NCI-H2029 (cell line): ENCODE measurements at regions not wholly inside any gene's neighbourhood (a gene's known extent, or its start where the extent isn't known, plus 50 kb on each side); places are given as distances from the start of the nearest gene placed in this dataset.
"Not testable (repeated sequence)": the region's sequence is repeated elsewhere in the genome, so short reads cannot be mapped to it uniquely, and the experiment has no call there.

Experiments used
- DNase-seq: peaks from one replicate; lab custom pipeline; 2025; lab: John Stamatoyannopoulos, UW

DNA sequence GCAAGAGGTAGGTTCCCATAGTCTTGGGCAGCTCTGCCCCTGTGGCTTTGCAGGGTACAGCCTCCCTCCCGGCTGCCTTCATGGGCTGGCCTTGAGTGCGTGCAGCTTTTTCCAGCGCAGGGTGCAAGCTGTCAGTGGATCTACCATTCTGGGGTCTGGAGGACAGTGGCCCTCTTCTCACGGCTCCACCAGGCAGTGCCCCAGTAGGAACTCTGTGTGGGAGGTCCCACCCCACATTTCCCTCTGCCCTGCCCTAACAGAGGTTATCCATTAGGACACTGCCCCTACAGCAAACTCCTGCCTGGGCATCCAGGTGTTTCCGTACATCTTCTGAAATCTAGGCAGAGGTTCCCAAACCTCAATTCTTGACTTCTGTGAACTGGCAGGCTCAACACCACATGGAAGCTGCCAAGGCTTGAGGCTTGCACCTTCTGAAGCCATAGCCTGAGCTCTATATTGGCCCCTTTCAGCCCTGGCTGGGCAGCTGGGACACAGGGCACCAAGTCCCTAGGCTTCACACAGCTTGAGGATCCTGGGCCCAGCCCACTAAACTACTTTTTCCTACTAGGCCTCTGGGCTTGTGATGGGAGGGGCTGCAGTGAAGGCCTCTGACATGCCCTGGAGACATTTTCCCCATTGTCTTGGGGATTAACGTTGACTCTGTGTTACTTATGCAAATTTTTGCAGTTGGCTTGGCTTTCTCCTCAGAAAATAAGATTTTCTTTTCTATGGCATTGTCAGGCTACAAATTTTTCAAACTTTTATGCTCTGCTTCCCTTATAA, 482.7 kb downstream of the CNTN3 start:
- DNase-seq: not testable (repeated sequence)

DNA sequence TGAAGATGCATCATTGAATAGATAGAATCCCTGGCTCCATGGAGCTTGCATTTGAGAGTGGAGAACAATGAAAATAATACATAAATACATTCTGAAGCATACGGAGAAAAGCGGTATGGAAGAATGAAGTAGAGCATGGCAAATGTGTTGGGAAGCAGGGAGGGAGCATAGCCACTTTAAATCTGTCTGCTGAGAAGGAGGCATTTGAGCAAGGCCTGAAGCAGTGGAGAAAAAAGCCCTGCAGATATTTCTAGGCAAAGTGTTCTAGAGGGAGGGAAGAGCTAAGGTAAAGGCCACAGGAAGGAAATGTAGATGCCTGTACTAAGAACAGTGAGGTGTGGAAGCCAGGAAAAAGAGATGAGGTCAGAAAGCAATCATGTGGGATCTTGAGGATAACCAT, 484.8 kb downstream of the CNTN3 start:
- DNase-seq: no peak

DNA sequence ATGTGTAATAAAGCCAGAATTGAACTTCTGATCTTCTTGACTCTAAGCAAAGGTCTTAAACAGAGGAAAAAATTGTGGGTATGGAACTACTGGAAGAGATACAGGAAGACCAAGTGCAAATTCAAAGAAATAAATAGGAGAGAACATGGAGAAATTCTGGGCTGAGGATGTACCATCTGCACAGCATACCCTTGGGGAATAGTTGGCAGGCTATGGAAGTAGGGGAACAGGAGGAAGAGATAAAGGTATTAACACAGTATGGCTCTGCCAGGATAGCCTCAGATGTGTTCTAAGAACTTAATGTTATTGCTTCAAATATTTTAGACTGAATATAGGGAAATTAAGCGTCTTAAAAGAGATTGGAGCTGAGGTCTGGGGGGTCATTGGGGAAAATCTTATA, 485.4 kb downstream of the CNTN3 start:
- no peak for DNase-seq

DNA sequence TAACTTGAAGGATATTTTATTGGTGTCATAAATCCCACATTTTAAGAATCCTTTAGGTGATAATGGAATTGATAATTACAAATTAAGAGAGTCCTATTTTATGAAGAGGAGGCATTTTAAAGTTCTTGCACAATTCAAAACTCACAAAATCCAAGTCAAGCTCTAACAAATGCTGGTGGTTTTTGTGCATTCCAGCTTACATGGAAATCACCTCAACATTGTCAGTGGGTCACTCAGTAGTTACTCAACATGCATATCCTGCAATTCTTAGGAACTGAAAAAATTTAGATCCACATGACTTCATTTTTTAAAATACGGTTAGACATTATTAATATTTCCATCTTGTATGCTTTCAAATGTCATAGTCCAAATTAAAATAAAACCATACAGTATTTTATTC, 487.2 kb downstream of the CNTN3 start:
- DNase-seq: no peak

DNA sequence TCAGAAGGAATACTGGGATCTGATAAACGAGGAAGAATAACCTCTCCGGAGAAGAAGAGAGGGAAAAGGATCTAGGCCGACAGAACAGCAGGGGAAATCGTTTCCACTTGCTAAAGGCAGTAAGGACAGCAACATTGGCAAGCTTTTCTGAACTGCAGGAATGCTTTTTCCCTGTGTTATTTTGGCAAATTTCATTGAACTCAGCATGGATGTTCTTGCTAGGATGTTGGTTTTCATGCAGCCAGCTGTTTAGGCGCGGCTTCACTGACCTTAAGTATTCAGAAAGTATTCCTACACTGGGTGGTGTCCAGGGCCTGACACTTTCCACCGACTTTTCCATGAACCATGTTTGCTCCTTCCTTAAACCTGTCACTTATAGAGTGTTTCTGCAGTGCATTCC, 489.7 kb downstream of the CNTN3 start:
- no peak for DNase-seq

DNA sequence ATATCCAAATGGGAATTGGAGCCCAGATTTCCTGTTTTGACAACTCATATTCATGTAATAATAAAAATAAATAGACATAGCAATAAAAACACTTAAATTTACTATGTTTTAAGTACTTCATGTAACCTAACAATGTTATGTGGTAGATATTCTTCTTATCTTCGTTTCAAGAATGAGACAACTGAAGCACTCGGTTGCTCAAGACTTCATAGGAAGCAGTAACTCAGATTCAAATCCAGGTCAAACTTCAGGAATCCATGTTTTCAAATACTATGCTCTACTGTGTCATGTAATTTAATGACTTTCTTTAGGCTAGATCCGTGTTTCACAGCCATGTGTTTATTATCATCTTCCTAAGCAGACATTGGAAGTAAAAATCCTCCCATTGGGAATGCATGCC, 492.2 kb downstream of the CNTN3 start:
- DNase-seq: no peak

DNA sequence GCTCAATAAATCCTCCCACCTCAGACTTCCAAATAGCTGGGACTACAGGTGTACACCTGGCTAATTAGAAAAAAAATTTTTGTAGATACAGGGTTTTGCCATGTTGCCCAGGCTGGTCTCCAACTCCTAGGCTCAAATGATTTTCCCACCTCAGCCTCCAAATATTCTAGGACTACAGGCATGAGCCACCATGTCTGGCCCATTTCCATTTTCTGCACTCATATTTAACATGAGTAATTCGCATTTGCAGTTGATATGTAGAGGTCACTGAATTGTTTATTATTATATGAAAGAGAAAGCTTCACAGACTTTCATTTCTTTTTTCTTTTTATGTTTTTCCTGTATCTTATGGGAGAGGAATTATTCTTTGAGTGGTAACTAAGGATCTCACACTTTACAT, 492.7 kb downstream of the CNTN3 start:
- DNase-seq: no peak

DNA sequence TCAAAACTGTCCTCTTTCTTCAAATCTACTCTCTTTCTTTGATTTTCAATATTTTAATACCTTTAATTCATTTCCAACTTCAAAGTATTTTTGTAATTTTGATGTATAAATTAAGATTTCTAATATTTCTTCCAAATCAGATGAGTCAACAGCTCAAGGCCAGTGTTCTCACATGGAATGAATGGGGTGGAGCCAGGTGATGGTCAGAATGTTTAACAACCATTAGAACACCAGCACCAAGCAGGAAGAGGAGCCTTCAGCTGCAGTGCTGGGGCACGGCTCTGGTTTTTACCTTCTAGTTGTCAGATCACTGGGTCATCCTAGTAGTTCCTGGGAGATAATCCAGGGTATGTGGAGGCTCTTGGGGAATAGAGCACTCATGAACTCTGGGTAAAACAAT, 494.5 kb upstream of the PDZRN3 start:
- DNase-seq: no peak

DNA sequence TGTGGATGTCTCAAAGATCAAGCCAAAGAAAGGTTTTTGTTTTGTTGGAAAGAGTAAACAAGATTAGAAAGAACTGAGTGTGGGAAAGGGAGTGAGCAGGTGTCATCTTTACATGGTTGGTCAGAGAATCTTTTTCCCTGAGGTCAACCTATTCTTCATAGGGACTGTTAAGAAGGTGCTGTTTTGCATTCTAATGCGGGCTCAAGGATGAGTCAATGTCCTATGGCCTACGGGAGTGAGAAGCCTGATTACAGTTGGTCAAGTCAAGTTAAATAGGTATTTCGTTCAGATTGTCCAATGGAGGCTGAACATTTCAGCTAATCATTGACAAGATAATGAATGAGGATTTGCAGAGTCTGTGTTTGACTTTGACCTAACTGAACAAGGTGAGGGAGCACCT, 491.2 kb upstream of the PDZRN3 start:
- DNase-seq: no peak

DNA sequence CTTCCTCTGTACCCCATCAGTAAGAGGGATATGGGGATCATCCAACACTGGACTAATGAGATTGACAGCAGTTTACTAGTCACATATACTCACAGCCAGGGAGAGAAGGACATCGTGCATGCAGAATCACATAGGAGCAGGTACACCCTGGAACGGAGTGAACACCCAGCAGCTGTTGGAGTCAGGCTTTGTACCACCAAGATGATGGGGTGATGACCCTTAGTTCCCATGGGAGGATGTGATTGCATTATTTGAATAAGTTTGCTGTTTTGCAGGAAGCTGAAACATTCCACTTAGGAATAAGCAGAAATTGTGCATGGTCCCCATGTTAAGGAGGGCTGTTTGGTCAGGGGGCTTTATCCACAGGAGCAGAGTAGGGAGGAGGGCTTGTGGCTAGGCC, 482.7 kb upstream of the PDZRN3 start:
- DNase-seq: no peak

DNA sequence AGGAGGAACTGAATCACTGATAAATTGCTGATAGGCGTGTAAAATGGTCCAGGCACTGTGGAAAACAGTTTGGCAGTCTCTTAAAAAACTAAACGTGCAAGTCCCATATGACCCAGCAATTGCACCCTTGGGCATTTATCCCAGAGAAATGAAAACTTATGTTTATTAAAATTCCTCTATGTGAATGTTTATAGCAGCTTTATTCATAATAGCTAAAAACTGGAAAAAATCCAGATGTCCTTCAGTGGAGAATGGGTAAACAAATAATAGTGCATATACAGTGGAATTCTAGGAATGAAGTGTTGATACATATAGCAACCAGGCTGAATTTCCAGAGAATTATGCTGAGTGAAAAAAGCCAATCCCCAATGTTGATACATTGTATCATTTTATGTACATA, 482.2 kb upstream of the PDZRN3 start:
- no peak for DNase-seq

DNA sequence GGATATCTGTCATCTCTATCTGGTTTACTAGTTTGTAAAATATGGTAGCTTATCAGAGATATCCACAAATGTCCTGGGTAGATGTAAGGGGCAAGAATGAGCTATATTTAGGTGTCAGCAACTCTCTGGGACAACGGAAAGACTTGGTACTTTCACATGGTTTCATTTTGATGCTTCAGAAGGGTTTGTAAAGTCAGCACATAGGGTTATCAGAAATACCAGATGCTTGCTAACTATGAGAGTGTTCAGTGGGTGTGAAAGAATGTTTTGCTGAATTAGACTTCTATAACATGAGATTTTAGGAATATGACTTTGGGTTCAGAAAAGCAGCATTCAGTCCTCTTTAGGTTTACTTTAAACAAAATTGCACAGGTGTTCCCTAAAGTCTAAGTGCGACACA, 466.5 kb upstream of the PDZRN3 start:
- no peak for DNase-seq

DNA sequence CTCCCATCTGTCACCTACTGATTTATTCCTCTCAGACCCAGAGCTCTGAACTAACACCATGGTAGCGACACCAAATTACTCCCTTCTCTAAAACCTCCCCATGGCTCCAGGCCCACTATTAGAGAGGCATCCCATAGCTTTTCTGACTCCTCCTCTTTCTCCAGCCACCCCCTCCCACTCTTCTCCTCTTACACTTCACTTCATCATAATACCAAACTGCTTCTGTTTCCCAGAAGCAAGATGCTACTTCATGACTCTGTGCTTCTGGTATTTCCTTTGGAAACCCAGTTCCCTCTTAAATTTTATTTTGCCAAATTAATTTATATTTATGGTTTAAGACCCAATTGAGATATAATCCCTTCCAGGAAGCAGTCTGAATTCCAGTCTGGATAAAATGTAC, 465.1 kb upstream of the PDZRN3 start:
- no peak for DNase-seq

DNA sequence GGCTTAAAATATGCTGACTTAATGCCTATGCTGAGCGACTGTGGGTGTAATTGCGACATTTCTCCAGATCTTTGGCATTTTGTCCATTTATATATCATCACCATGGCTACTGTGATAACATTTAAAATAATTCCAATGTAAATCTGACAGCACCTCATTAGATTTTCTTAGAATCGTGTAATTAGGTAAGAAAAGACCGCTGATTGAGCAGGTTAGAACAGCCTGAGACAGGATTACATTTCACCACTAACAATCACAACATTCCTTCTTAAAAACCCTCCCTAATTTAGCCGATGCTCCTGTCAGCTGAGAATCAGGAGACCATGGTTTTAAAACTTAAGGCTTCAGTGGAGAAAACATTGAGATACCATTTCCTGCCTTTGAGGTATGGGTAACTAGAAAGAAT, 455.3 kb upstream of the PDZRN3 start:
- no peak for DNase-seq

DNA sequence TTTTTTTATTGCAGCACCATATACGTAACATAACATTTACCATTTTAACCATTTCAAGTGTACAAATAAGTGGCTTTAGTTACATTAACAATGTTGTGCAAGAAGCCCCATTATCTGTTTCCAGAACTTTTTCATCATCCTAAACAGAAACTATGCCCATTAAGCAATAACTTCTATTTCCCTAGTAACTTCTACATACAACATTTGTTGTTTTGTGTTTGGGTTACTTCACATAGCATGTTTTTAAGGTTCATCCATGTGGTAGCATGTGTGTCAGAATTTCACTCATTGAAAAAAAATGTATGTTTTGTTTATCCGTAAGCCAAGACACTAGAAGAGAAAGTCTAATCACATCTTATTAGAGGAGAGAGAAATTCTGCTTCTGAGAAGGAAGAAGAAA, 450.5 kb upstream of the PDZRN3 start:
- no peak for DNase-seq

DNA sequence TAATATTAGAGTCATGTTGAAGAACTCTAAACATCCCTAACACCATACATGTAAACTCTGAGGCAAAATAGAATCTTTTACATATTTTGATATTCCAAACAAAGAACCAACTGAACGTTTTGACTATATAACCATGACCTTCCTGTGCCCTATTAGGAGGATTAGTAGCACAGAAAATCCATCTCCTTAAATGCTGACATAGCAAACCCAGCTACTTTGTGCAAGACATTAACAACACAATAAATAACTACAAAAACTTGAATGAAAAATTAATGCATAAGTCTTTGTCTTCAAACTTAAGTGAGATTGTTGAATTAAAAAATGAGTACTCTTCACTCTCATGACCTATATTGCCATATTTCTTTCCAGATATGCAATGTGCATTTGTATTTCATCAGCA, 450.0 kb upstream of the PDZRN3 start:
- no peak for DNase-seq

DNA sequence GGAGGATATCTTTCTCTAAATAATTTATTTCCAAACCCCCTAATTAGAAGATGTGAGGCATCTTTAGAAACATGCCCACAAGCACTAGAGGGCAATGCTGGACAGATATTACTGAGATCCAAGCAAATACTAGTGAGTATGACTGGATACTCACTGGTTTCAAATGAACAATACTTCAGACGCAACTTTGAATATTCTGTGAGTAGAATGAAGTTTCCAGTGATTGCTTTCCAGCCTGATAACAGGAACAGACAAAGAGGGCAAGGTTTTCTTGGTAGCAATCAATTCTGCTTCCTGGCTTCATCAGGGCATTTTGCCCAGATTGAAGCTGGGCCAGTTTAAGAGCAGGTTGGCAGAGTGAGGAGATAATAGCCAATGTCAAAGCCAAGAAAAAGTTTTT, 442.6 kb upstream of the PDZRN3 start:
- DNase-seq: no peak

DNA sequence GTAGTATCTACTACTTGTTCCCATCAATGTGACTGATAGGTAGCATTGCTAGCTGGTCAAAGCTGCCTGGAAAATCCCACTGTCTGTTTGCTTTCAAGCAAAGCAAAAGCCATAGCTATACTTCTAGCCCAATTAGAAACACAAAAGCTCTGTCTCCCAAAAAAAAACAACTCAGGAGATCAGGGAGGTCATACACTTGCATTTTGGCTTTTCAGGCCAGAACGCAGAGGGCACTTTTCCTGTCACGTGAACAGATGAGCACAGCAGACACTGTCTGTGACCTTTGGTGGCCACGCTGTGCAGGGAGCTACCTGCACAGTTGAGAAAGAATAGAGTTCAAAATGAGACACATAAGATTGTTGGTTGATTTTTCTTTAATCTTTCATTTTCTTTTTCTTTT, 441.7 kb upstream of the PDZRN3 start:
- no peak for DNase-seq

DNA sequence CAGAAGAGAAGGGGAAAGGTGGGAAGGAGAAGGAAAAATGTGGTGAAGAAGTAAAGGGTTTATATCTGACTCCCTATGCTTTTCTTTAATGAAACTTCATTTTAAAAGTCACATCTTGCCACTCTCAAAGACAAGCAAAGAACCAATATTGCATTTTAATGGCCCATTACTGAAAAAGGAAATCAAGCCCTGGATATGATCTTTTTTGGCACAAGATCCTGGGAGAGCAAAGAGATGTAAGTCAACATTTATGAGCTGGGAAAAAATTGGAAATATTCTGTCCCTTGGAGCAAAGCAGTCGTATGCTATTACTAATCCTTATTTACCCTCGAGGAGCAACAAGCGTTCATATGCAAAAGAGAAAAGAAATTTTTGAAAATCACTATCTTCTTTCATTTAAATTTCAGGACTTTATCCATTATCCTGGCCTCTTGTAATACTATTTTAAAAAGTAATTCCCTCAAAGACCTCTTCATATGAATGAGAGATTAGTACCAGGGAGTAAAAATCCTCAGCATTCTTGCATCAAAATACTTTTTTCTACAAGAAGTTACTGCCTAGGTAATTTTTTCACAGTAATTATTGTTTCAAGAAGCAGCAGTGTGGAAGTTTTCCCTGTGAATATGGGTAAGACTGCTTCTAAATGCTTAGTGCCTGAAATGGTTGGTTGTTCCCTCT, 435.3 kb upstream of the PDZRN3 start:
- no peak for DNase-seq

DNA sequence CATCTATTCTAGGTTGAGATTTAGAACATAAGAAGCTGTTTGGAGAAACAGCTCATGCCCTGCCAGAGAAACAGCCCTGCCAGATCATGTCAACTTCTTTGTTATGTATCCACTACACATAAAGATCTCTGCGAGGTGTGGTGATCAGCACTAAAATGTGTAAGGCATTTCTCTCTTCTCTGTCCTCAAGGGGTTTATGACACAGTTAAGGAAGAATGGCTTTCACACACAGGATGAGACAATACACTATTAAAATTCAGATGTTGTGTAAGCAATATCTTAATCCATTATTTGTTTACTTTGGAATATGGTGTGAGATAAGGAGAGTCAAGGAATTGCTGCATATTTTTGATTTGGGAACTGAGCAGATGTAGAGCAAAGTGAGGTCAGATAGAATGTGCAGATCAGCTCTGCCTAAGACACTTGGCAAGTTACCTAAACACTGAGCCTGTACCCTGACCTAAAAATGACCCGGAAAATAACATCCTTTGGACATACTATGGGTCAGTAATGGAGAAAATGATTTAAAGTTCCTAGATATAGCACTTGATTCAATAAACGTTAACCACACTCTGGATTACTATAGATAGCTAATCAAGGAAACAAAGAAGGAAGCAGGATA, 434.7 kb upstream of the PDZRN3 start:
- no peak for DNase-seq

DNA sequence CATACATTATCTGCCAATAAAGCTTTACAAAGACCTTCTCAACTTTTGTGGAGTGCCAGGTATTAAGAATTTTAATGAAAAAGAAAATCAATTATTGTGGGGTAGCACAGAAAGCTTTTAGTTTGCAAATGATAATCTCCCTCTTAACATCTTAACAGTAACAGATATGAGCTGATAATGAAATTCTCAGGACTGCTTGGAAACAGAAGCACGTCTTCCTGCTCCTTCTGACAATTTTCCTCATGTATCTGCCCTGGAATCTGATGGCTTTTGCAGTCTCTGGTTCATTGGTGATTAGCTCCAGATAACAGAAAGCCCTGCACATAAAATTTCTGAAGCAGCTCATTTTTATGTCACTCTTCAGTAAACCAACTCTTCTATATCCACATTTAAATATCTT, 432.4 kb upstream of the PDZRN3 start:
- DNase-seq: no peak

DNA sequence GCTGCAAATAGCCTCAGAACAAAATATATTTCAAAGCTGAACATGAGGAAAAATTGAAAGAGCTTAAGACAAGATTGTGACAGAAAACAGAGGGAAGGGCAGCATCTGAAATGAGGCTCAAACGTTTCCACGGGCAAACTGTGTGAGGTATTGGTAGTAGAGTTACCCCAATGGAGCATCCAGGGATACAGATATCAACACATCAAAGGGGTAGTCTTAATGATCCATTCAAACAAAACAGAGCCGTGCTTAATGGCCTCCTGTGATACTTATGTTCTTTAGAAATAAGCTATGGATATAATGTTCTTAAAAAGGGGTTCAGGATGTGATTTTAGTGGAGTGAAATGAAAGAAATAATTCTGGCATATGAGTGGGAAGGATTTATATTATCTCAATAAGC, 430.3 kb upstream of the PDZRN3 start:
- no peak for DNase-seq

DNA sequence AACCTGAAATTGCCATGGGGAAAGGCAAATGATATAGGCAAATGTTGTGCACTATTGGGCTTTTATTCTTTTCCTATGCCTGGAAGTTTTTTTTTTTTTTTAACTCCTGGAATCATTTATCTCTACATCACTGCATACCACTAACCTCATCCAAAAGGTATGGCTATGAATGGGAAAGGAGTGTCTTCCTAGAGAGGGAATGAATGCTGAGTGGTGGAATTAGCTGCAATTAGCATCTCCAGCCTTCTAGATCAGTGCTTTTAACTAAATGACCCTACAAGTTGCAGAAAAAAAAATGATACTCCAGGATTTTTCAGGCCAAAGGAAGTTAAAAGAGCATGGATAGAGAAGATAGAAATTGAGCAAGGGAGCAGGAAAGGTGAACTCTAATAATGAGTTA, 429.8 kb upstream of the PDZRN3 start:
- no peak for DNase-seq
